ENCODE measurements at regions not wholly inside any gene's neighbourhood (a gene's known extent, or its start where the extent isn't known, plus 50 kb on each side); places are given as distances from the start of the nearest gene placed in this dataset.

- no peak overlapping the region for H3K27ac Mint-ChIP-seq
- intact Hi-C loops (cut with micrococcal nuclease): loop anchor here (1.0 to 5.0 kb wide), 3 partner anchors 106 to 828 kb away; partner anchors contain the start of gene ANKRD10
- ChIA-PET CTCF (interaction anchor here (0.9 to 2.0 kb wide), 3 partner anchors 17 to 456 kb away, joined by 4 to 8 read pairs (median 6); no protein-coding TSS in a partner anchor), POLR2A (interaction anchor here (0.8 kb wide), 1 partner anchor 135 kb away, joined by 3 read pairs; the partner anchor contains the start of gene ANKRD10)
- H3K36me3 Mint-ChIP-seq (ENCODE audit: low read depth): no peaks in the 10 kb centered on the region
- ATAC-seq (ENCODE audit: low read depth) (no peak), DNase-seq (no peak)
- H3K27me3 Mint-ChIP-seq: peaks cover 10% of the 10 kb centered on the region
- no peaks in the 10 kb centered on the region for H3K9me3 Mint-ChIP-seq
- no peak for TF ChIP-seq CTCF (IDR thresholded peaks at IDR 0.05)
- peaks cover 10% of the 10 kb centered on the region for H3K4me1 Mint-ChIP-seq
- no peak overlapping the region for H3K4me3 Mint-ChIP-seq
Measured at GRCh38 chr13:111049791-111050538, 65.1 kb upstream of the ARHGEF7 start.

DNA sequence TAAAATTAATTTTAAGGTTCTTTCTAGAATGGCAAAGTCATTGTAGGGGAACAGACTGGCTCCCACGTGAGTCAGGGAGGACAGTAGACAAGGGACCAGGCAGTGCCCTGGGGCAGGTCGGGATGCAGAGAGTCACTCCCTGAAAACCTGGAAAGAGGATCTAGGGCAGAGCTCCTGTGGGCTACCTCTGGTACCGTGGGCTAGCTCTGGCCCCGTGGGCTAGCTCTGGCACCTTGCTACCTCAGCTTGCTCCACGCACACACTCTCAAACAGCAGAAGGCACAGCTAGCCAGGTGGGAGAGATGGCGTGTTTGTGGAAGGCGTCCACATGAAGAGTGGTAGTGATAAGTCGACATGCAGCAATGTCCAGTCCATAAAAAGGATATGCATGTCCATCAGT lies 66.7 kb upstream of the ARHGEF7 start:
- DNase-seq: no peak
- Mint-ChIP-seq H3K27me3 (peaks cover 2% of the 10 kb centered on the region), H3K9me3 (no peaks in the 10 kb centered on the region), H3K36me3 (ENCODE audit: low read depth) (no peaks in the 10 kb centered on the region), H3K4me3 (no peak overlapping the region), H3K27ac (no peak overlapping the region), H3K4me1 (peaks cover 10% of the 10 kb centered on the region)
- ATAC-seq (ENCODE audit: low read depth): no peak
- ChIA-PET POLR2A (no interaction called here), CTCF (interaction anchor here (0.8 to 2.0 kb wide), 3 partner anchors 19 to 593 kb away, joined by 3 to 6 read pairs (median 3); no protein-coding TSS in a partner anchor)
- no peak for TF ChIP-seq CTCF (IDR thresholded peaks at IDR 0.05)
- intact Hi-C loops (cut with micrococcal nuclease): loop anchor here (5.0 kb wide), 1 partner anchor 826 kb away; no protein-coding TSS in a partner anchor

GRCh38 chr13:111047326-111047725 lies 67.8 kb upstream of the ARHGEF7 start:
- DNase-seq: no peak
- peak overlapping the region; percentile 32 for H3K4me3 Mint-ChIP-seq
- H3K27me3 Mint-ChIP-seq: peaks cover 3% of the 10 kb centered on the region
- TF ChIP-seq CTCF (IDR thresholded peaks at IDR 0.05): no peak
- peak overlapping the region; percentile 50 for H3K27ac Mint-ChIP-seq
- ATAC-seq (ENCODE audit: low read depth): no peak
- no peaks in the 10 kb centered on the region for H3K9me3 Mint-ChIP-seq
- peaks cover 10% of the 10 kb centered on the region for H3K4me1 Mint-ChIP-seq
- CTCF ChIA-PET: interaction anchor here (1.1 kb wide), 1 partner anchor 592 kb away, joined by 3 read pairs; no protein-coding TSS in a partner anchor
- POLR2A ChIA-PET: interaction anchor here (0.5 kb wide), 1 partner anchor 332 kb away, joined by 3 read pairs; no protein-coding TSS in a partner anchor
- no peaks in the 10 kb centered on the region for H3K36me3 Mint-ChIP-seq (ENCODE audit: low read depth)
- intact Hi-C loops (cut with micrococcal nuclease): loop anchor here (2.0 to 5.0 kb wide), 2 partner anchors 133 to 825 kb away; partner anchors contain the start of gene ANKRD10

DNA sequence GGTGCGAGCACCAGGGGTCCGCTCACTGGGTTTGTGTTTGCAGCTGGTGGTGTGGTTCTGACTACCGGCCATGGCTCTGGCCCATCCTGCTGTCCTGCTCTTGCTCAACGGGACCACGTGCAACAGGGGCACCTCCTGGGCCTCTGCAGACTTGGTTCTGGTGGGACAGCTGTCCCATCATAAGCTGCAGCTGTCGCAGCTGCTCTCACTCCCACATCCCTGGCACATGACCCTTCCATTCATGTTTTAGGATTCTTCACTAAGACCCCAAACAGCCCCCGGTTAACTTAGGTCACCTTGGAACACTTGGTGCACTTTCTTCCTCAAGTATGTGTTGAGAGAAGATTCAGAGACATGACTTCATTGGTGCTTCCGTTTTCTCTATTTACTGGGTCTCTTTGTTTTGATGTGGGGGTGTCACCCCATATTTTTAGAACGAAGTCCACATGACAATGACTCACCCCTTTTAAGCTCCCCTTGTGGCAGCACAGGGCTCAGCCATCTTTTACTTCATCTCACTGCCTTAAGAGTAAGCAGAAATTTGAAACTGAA lies 68.4 kb upstream of the ARHGEF7 start:
- peaks cover 10% of the 10 kb centered on the region for H3K4me1 Mint-ChIP-seq
- TF ChIP-seq CTCF (IDR thresholded peaks at IDR 0.05): no peak
- peak overlapping the region; percentile 50 for H3K27ac Mint-ChIP-seq
- no peaks in the 10 kb centered on the region for H3K36me3 Mint-ChIP-seq (ENCODE audit: low read depth)
- H3K4me3 Mint-ChIP-seq: peak overlapping the region; percentile 32
- ATAC-seq (ENCODE audit: low read depth): peak; percentile 60
- POLR2A ChIA-PET: interaction anchor here (0.9 kb wide), 1 partner anchor 133 kb away, joined by 4 read pairs; no protein-coding TSS in a partner anchor
- intact Hi-C loops (cut with micrococcal nuclease): loop anchor here (2.0 to 5.0 kb wide), 2 partner anchors 132 to 824 kb away; partner anchors contain the start of gene ANKRD10
- no peaks in the 10 kb centered on the region for H3K9me3 Mint-ChIP-seq
- CTCF ChIA-PET: no interaction called here
- peaks cover 9% of the 10 kb centered on the region for H3K27me3 Mint-ChIP-seq
- no peak for DNase-seq

DNA sequence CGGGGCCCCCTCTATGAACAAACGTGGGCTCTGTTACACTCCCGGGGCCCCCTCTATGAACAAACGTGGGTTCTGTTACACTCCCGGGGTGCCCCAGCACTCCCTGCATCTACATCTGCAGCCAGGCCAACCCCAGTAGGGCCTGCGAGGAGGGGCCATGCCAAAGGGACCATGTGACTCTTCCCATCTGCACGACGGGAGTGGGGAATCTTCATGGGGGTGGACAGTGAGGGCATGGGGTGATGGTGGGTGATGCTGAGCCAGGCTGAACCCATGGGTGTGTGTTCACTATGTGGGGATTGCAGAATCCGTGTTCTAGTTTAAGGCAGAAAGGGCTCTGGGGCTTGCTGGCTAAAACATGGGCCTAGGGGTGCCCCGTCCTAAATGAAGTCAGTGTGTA lies 69.9 kb upstream of the ARHGEF7 start:
- DNase-seq (no peak), ATAC-seq (ENCODE audit: low read depth) (no peak)
- Mint-ChIP-seq H3K27me3 (peaks cover 10% of the 10 kb centered on the region), H3K4me3 (no peak overlapping the region), H3K9me3 (no peaks in the 10 kb centered on the region), H3K27ac (no peak overlapping the region), H3K4me1 (peaks cover 10% of the 10 kb centered on the region), H3K36me3 (ENCODE audit: low read depth) (no peaks in the 10 kb centered on the region)
- no peak for TF ChIP-seq CTCF (IDR thresholded peaks at IDR 0.05)
- ChIA-PET POLR2A (no interaction called here), CTCF (no interaction called here)
- intact Hi-C loops (cut with micrococcal nuclease): loop anchor here (5.0 kb wide), 1 partner anchor 823 kb away; no protein-coding TSS in a partner anchor
